AG04450 (cell line): ENCODE measurements at regions not wholly inside any gene's neighbourhood (a gene's known extent, or its start where the extent isn't known, plus 50 kb on each side); places are given as distances from the start of the nearest gene placed in this dataset.

Experiments
- CTCF ChIA-PET: fragments of 300-600, 350-600 bp; formaldehyde crosslinking; extraction: SDS; loops from one replicate; lab custom pipeline; 2022; ENCODE audit warnings: antibody characterized with exemption, inconsistent platforms; lab: Charles Lee
- POLR2A ChIA-PET: fragments of 350-600 bp; formaldehyde crosslinking; extraction: SDS; loops from one replicate; lab custom pipeline; 2021; ENCODE audit warnings: antibody characterized with exemption, inconsistent platforms; lab: Yijun Ruan, JAX
- DNase-seq: peaks from one replicate; pipeline ENCODE4 v3.0.0-alpha.2; 2011; ENCODE audit warnings: low read depth, low spot score
- H3K27ac ChIP-seq: one replicate; pipeline ENCODE4 v1.5.1; 2012; ENCODE audit warnings: low read depth, low read length, control low read depth
- H3K27me3 ChIP-seq: one replicate; pipeline ENCODE4 v1.6.0; 2012; ENCODE audit warnings: low read length; ENCODE audit not compliant: control insufficient read depth, insufficient read depth
- H3K4me3 ChIP-seq: 2 replicates; pipeline ENCODE4 v1.5.1; 2011; ENCODE audit warnings: mild to moderate bottlenecking, low read depth, low read length, control low read depth
- H3K9me3 ChIP-seq: 2 replicates; pipeline ENCODE4 v1.5.1; 2012; ENCODE audit warnings: low read length; ENCODE audit not compliant: control insufficient read depth, insufficient read depth
- CTCF ChIP-seq: IDR thresholded peaks from 2 replicates; pipeline ENCODE4 v1.5.1; 2011; ENCODE audit warnings: low read depth, low read length, control low read depth, inconsistent platforms

GRCh38 chr5:99398976-99399375 lies 470.2 kb upstream of the CHD1 start:
- no peak for DNase-seq
- H3K27me3 ChIP-seq, result no peaks in the 10 kb centered on the region
- H3K4me3 ChIP-seq, result no peak overlapping the region
- H3K9me3 ChIP-seq, result no peaks in the 10 kb centered on the region
- POLR2A ChIA-PET, result no interaction called here
- TF ChIP-seq CTCF, result no peak
- CTCF ChIA-PET, result no interaction called here
- H3K27ac ChIP-seq, result no peak overlapping the region

DNA sequence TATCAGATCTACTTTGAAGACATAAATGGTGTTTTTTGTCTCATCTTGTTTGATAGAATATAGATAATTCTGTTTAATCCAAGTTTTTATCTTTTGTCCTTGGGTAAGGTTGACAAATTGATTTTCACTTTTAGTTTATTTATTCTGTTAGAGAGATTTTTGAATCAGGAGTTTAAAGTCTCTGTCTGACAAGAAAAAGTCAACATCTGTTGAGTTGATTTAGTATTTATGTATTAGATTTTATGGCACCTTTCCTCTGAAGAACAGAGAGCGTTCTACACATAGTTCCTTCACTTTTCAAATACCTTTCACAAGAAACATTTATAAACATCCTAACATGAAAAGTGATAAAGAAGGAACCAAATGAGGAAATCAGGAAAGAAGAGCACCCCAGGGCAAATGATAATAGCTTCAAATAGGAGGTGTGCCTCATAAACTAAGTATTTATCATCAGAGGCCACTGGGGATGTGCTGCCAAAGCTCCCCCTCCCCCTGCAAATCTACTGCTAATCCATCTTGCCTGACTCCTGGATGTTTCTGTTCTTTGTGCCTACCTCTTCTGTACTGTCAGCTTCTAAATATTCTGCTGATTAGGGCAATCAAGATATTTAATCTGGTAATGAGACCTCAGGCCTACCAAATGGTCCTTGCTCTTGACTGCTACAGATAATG lies 457.7 kb upstream of the CHD1 start:
- no peak for TF ChIP-seq CTCF
- POLR2A ChIA-PET, result no interaction called here
- no peaks in the 10 kb centered on the region for H3K9me3 ChIP-seq
- CTCF ChIA-PET, result no interaction called here
- no peak overlapping the region for H3K27ac ChIP-seq
- no peak for DNase-seq
- H3K4me3 ChIP-seq, result no peak overlapping the region
- no peaks in the 10 kb centered on the region for H3K27me3 ChIP-seq

GRCh38 chr5:99379187-99379586 lies 450.4 kb upstream of the CHD1 start:
- H3K27ac ChIP-seq, result no peak overlapping the region
- no peak for DNase-seq
- CTCF ChIA-PET, result no interaction called here
- no peak overlapping the region for H3K4me3 ChIP-seq
- H3K27me3 ChIP-seq, result no peaks in the 10 kb centered on the region
- no peaks in the 10 kb centered on the region for H3K9me3 ChIP-seq
- TF ChIP-seq CTCF, result no peak
- POLR2A ChIA-PET, result no interaction called here

DNA sequence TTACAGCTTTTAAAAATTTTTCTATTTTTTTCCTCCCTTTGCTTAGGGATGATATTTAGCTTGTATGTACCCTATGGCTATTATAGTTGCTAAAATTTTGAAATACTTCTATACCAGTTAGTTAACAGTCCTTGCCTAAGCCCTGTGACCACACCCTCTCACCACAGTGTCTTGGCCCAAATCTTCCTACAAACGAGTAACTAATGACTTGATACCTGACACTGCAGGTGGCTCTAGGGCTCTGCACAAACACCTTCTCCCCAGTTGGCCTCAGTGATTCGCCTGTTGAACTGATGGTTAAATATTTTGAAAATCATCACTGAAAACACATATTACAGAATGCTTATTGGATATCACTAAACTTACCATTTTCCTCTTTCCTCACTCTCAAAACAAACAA lies 449.6 kb upstream of the CHD1 start:
- ChIA-PET POLR2A (no interaction called here), CTCF (no interaction called here)
- no peaks in the 10 kb centered on the region for H3K9me3 ChIP-seq
- no peak overlapping the region for H3K27ac ChIP-seq
- no peak for DNase-seq
- TF ChIP-seq CTCF, result no peak
- H3K27me3 ChIP-seq, result no peaks in the 10 kb centered on the region
- H3K4me3 ChIP-seq, result no peak overlapping the region

DNA sequence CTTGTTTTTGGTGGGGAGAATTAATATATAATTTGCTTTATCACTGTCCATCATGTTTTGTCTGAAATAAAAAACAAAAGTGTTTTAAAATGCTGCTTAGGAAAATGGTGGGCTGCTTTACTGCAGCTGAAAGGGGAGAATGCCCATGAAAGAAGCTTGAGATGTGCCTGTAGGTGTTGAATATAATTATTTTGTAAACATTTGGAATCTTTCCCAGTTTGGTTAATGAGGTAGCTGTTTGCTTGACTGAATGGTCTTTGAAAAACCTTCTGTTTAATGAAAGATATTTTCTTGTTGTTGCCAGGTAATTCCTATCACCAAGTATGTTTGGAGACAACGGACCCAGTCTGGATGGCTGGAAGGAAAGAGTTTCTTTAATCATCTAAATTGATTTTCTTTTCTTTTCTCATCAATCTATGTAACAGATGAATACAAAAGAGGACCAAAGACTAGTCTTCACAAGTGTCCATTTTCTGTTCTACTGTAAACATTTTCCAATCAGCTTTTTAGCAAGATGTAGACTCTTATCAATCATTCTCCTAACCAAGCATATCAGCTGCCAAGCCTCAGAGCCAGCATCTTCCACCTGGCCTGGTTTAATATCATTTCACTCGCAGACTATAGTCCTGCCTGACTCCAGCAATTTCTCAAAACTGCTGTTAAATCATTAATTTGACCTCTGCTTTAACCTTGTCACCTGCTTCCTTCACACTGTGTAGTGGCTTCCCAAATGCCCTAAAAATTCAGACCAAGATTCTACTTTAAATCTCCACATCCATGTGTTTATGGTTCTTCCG lies 441.2 kb upstream of the CHD1 start:
- no peaks in the 10 kb centered on the region for H3K27me3 ChIP-seq
- ChIA-PET POLR2A (no interaction called here), CTCF (no interaction called here)
- no peak overlapping the region for H3K4me3 ChIP-seq
- H3K27ac ChIP-seq, result no peak overlapping the region
- no peak for TF ChIP-seq CTCF
- no peaks in the 10 kb centered on the region for H3K9me3 ChIP-seq
- no peak for DNase-seq
